ENCODE measurements at regions not wholly inside any gene's neighbourhood (a gene's known extent, or its start where the extent isn't known, plus 50 kb on each side); places are given as distances from the start of the nearest gene placed in this dataset.

- TF ChIP-seq CTCF (IDR thresholded peaks at IDR 0.05) (no peak), POLR2A (IDR thresholded peaks at IDR 0.05) (no peak)
Measured at GRCh38 chr10:2099321-2099720, 362.0 kb upstream of the ADARB2 start.
